SK-N-SH (cell line): ENCODE measurements at regions not wholly inside any gene's neighbourhood (a gene's known extent, or its start where the extent isn't known, plus 50 kb on each side); places are given as distances from the start of the nearest gene placed in this dataset.

Experiments
- EZH2phosphoT487 ChIP-seq: fragments of 200-600 bp; sonication (generic); IDR thresholded peaks from 2 replicates; pipeline ENCODE4 v1.6.1; 2017; ENCODE audit warnings: low read depth, mixed run types, mild to moderate bottlenecking, antibody characterized with exemption, moderate library complexity, borderline replicate concordance
- FOXJ3 ChIP-seq: sonication (generic); formaldehyde crosslinking; IDR thresholded peaks from 2 replicates; pipeline ENCODE4 v1.5.1; 2020; ENCODE audit warnings: mild to moderate bottlenecking, missing genetic modification reagents
- POLR2AphosphoS5 ChIP-seq: IDR thresholded peaks from 2 replicates; pipeline ENCODE4 v1.6.1; 2012; ENCODE audit warnings: low read depth, low read length
- SMC3 ChIP-seq: IDR thresholded peaks from 2 replicates; pipeline ENCODE4 v1.6.1; 2012; ENCODE audit warnings: low read depth, low read length, improper control_type of control experiment

DNA sequence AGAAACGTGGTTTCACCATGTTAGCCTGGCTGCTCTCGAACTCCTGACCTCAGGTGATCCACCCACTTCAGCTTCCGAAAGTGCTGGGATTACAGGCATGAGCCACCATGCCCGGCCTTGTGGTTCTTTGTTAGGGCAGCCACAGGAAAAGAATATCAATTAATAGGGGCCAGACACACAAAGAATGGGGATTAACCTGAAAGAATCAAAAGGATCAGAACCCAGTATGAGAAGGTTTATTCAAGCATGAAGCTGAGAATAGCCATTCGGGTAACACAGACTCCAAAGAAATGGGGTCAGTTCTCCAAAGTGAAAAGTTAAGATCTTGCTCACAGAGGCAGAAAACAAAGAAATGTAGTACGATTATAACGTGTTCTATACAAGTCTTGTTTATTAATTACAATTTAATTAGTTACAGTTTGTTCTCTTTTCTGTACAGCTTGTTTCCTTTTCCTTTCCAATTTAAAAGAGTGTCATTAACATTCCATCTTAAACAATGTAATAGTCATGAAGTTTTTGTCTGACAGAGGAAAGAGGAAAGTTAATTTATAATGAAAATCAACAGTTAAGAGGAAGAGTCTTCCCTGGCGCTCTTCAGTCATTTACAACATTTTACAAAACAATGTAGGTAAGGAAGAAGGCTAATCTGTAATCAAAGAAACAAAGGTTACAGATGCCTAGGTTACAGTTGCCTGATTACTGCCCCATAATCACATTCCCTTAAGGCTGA, 51.3 kb upstream of the SLC45A1 start:
- TF ChIP-seq EZH2phosphoT487 (no peak), POLR2AphosphoS5 (no peak), SMC3 (no peak), FOXJ3 (no peak)
